CD4-positive, alpha-beta T cell treated with Interleukin-4 for 4 hours (primary cell): ENCODE measurements at regions not wholly inside any gene's neighbourhood (a gene's known extent, or its start where the extent isn't known, plus 50 kb on each side); places are given as distances from the start of the nearest gene placed in this dataset.
"Not testable (repeated sequence)": the region's sequence is repeated elsewhere in the genome, so short reads cannot be mapped to it uniquely, and the experiment has no call there.

Experiments
- DNase-seq: peaks from one replicate; pipeline ENCODE4 v3.0.0-alpha.2; 2020

- no peak for DNase-seq
These were observed 63.9 kb upstream of the SERPINE2 start for GRCh38 chr2:224102991-224103390.

GRCh38 chr2:224101820-224102630, 62.9 kb upstream of the SERPINE2 start:
- DNase-seq: no peak

- no peak for DNase-seq
These were observed 61.0 kb upstream of the SERPINE2 start for GRCh38 chr2:224099861-224100643.

GRCh38 chr2:224098481-224099230, 59.6 kb upstream of the SERPINE2 start:
- DNase-seq: no peak

GRCh38 chr2:224094413-224094812, 55.3 kb upstream of the SERPINE2 start:
- no peak for DNase-seq

- not testable (repeated sequence) for DNase-seq
These were observed 52.6 kb upstream of the SERPINE2 start for GRCh38 chr2:224091671-224092070.

- not testable (repeated sequence) for DNase-seq
These were observed 50.5 kb upstream of the SERPINE2 start for GRCh38 chr2:224089606-224090005.
